ENCODE measurements at regions not wholly inside any gene's neighbourhood (a gene's known extent, or its start where the extent isn't known, plus 50 kb on each side); places are given as distances from the start of the nearest gene placed in this dataset.

- no peak for ATAC-seq
- intact Hi-C loops (cut with DNase I), result no loop called here
- no peak for DNase-seq (ENCODE audit: missing footprints)
These were observed 134.9 kb upstream of the IPO9 start for GRCh38 chr1:201693890-201694607.

- intact Hi-C loops (cut with DNase I), result loop anchor here (5.0 kb wide), 1 partner anchor 42 kb away; no protein-coding TSS in a partner anchor
- DNase-seq (ENCODE audit: missing footprints), result no peak
- ATAC-seq, result no peak
These were observed 134.2 kb upstream of the IPO9 start for GRCh38 chr1:201694608-201695335.

GRCh38 chr1:201695607-201696006 lies 133.3 kb upstream of the IPO9 start:
- ATAC-seq (no peak), DNase-seq (ENCODE audit: missing footprints) (no peak)
- intact Hi-C loops (cut with DNase I), result loop anchor here (5.0 kb wide), 1 partner anchor 43 kb away; no protein-coding TSS in a partner anchor

GRCh38 chr1:201696217-201696761 lies 132.7 kb upstream of the IPO9 start:
- intact Hi-C loops (cut with DNase I), result loop anchor here (5.0 kb wide), 1 partner anchor 44 kb away; no protein-coding TSS in a partner anchor
- DNase-seq (ENCODE audit: missing footprints) (peak; percentile 91), ATAC-seq (peak; percentile 88)

GRCh38 chr1:201697174-201697573 lies 131.8 kb upstream of the IPO9 start:
- intact Hi-C loops (cut with DNase I), result loop anchor here (5.0 kb wide), 1 partner anchor 45 kb away; no protein-coding TSS in a partner anchor
- no peak for ATAC-seq
- no peak for DNase-seq (ENCODE audit: missing footprints)

GRCh38 chr1:201701831-201702230 lies 127.1 kb upstream of the IPO9 start:
- no peak for ATAC-seq
- intact Hi-C loops (cut with DNase I), result no loop called here

GRCh38 chr1:201702936-201703335 lies 126.0 kb upstream of the IPO9 start:
- DNase-seq (ENCODE audit: missing footprints), result no peak
- peak; percentile 57 for ATAC-seq
- intact Hi-C loops (cut with DNase I), result no loop called here

More at GRCh38 chr1:201701831-201702230, 127.1 kb upstream of the IPO9 start:
- no peak for DNase-seq (ENCODE audit: missing footprints)

GRCh38 chr1:201703621-201704438 lies 125.1 kb upstream of the IPO9 start:
- intact Hi-C loops (cut with DNase I), result loop anchor here (1.0 kb wide), 2 partner anchors 89 to 145 kb away; no protein-coding TSS in a partner anchor
- peak; percentile 92 for DNase-seq (ENCODE audit: missing footprints)
- ATAC-seq, result peak; percentile 87

- ATAC-seq, result no peak
- no peak for DNase-seq (ENCODE audit: missing footprints)
- intact Hi-C loops (cut with DNase I), result loop anchor here (1.0 kb wide), 2 partner anchors 89 to 145 kb away; no protein-coding TSS in a partner anchor
These were observed 124.5 kb upstream of the IPO9 start for GRCh38 chr1:201704439-201704792.

- intact Hi-C loops (cut with DNase I), result loop anchor here (1.0 to 5.0 kb wide), 2 partner anchors 175 to 262 kb away; no protein-coding TSS in a partner anchor
- no peak for ATAC-seq
These were observed 123.6 kb upstream of the IPO9 start for GRCh38 chr1:201705389-201705788.

GRCh38 chr1:201706109-201706508 lies 122.8 kb upstream of the IPO9 start:
- ATAC-seq, result no peak
- intact Hi-C loops (cut with DNase I), result loop anchor here (5.0 kb wide), 1 partner anchor 261 kb away; no protein-coding TSS in a partner anchor
- DNase-seq (ENCODE audit: missing footprints), result no peak

More at GRCh38 chr1:201705389-201705788, 123.6 kb upstream of the IPO9 start:
- no peak for DNase-seq (ENCODE audit: missing footprints)

- DNase-seq (ENCODE audit: missing footprints) (no peak), ATAC-seq (no peak)
- intact Hi-C loops (cut with DNase I), result loop anchor here (5.0 kb wide), 1 partner anchor 260 kb away; no protein-coding TSS in a partner anchor
These were observed 121.9 kb upstream of the IPO9 start for GRCh38 chr1:201707027-201707426.

GRCh38 chr1:201707656-201708055 lies 121.3 kb upstream of the IPO9 start:
- no peak for DNase-seq (ENCODE audit: missing footprints)
- ATAC-seq, result no peak
- intact Hi-C loops (cut with DNase I), result loop anchor here (5.0 kb wide), 1 partner anchor 260 kb away; no protein-coding TSS in a partner anchor

- ATAC-seq (peak; percentile 20), DNase-seq (ENCODE audit: missing footprints) (no peak)
- intact Hi-C loops (cut with DNase I), result loop anchor here (5.0 kb wide), 1 partner anchor 259 kb away; no protein-coding TSS in a partner anchor
These were observed 120.9 kb upstream of the IPO9 start for GRCh38 chr1:201708085-201708512.

- no peak for ATAC-seq
- intact Hi-C loops (cut with DNase I), result loop anchor here (1.0 to 5.0 kb wide), 3 partner anchors 31 to 259 kb away; no protein-coding TSS in a partner anchor
- no peak for DNase-seq (ENCODE audit: missing footprints)
These were observed 120.3 kb upstream of the IPO9 start for GRCh38 chr1:201708691-201709090.

- DNase-seq (ENCODE audit: missing footprints) (peak; percentile 87), ATAC-seq (peak; percentile 51)
- intact Hi-C loops (cut with DNase I), result loop anchor here (1.0 to 5.0 kb wide), 3 partner anchors 30 to 258 kb away; no protein-coding TSS in a partner anchor
These were observed 119.2 kb upstream of the IPO9 start for GRCh38 chr1:201709564-201710295.
